Keratinocyte (primary cell): ENCODE measurements at regions not wholly inside any gene's neighbourhood (a gene's known extent, or its start where the extent isn't known, plus 50 kb on each side); places are given as distances from the start of the nearest gene placed in this dataset.

Experiments
- DNase-seq: peaks from one replicate; pipeline ENCODE4 v3.0.0-alpha.2; 2011; ENCODE audit warnings: low read depth, missing footprints, low spot score
- FAIRE-seq: peaks from 2 replicates; lab custom pipeline; 2011; peaks lifted over from hg19 to GRCh38; lab: Jason Lieb, UNC
- H2AFZ ChIP-seq: 2 replicates; pipeline ENCODE4 v1.6.0; 2012; ENCODE audit warnings: low read length, control low read depth, inconsistent platforms; ENCODE audit not compliant: control insufficient read depth
- H3K27ac ChIP-seq: 2 replicates; pipeline ENCODE4 v1.5.1; 2011; ENCODE audit warnings: low read length; ENCODE audit not compliant: control insufficient read depth, insufficient read depth
- H3K27me3 ChIP-seq: 3 replicates; pipeline ENCODE4 v1.6.0; 2011; ENCODE audit warnings: low read length; ENCODE audit not compliant: control insufficient read depth, insufficient read depth; ENCODE audit errors: extremely low read depth
- H3K36me3 ChIP-seq, 2 experiments: 2 replicates in 1 of 2; 3 replicates in 1 of 2; pipeline ENCODE4 v1.5.1; 2011; ENCODE audit warnings: low read length in 2 of 2, mild to moderate bottlenecking in 1 of 2; ENCODE audit not compliant: control insufficient read depth in 2 of 2, insufficient read depth in 2 of 2; ENCODE audit errors: extremely low read depth in 1 of 2
- H3K4me1 ChIP-seq: 3 replicates; pipeline ENCODE4 v1.5.1; 2011; ENCODE audit warnings: low read length; ENCODE audit not compliant: control insufficient read depth, insufficient read depth; ENCODE audit errors: extremely low read depth
- H3K4me2 ChIP-seq: 3 replicates; pipeline ENCODE4 v1.6.0; 2011; ENCODE audit warnings: low read depth, low read length; ENCODE audit not compliant: control insufficient read depth, insufficient read depth; ENCODE audit errors: extremely low read depth
- H3K4me3 ChIP-seq, 3 experiments: fragments of 200-600 bp in 1 of 3; sonication (generic) in 1 of 3; 2 replicates in 2 of 3; 3 replicates in 1 of 3; pipeline ENCODE4 v1.5.1; 2011 to 2016; ENCODE audit warnings: low read length in 3 of 3, mild to moderate bottlenecking in 3 of 3, control low read depth in 2 of 3, inconsistent platforms in 1 of 3, low read depth in 1 of 3, mixed read lengths in 1 of 3, mixed run types in 1 of 3, moderate library complexity in 1 of 3; ENCODE audit not compliant: control insufficient read depth in 2 of 3, insufficient read depth in 2 of 3; ENCODE audit errors: extremely low read depth in 1 of 3
- H3K79me2 ChIP-seq: 2 replicates; pipeline ENCODE4 v1.6.0; 2012; ENCODE audit warnings: low read length; ENCODE audit not compliant: control insufficient read depth, insufficient read depth
- H3K9ac ChIP-seq: 3 replicates; pipeline ENCODE4 v1.6.0; 2011; ENCODE audit warnings: low read length; ENCODE audit not compliant: control insufficient read depth, insufficient read depth; ENCODE audit errors: extremely low read depth
- H3K9me1 ChIP-seq: 3 replicates; pipeline ENCODE4 v1.6.0; 2011; ENCODE audit warnings: low read length; ENCODE audit not compliant: control insufficient read depth, insufficient read depth; ENCODE audit errors: extremely low read depth
- H3K9me3 ChIP-seq: 2 replicates; pipeline ENCODE4 v1.5.1; 2012; ENCODE audit warnings: low read depth, low read length; ENCODE audit not compliant: control insufficient read depth
- H4K20me1 ChIP-seq: 3 replicates; pipeline ENCODE4 v1.6.0; 2011; ENCODE audit warnings: low read length; ENCODE audit not compliant: control insufficient read depth, insufficient read depth; ENCODE audit errors: extremely low read depth
- EZH2 ChIP-seq: IDR thresholded peaks from one replicate; pipeline ENCODE4 v1.6.1; 2012; ENCODE audit warnings: inconsistent platforms, mild to moderate bottlenecking, low read length, moderate library complexity
- dilution Hi-C: fragments of 300-500 bp; cut with MboI; formaldehyde crosslinking; loops from one replicate; pipeline ENCODE4 v1.7.0; 2020; ENCODE audit warnings: low sequenced_read_pairs; ENCODE audit not compliant: extremely low pct_ligation_motif_present
- TF ChIP-seq, protein P1 (sequence below), 3 experiments: IDR thresholded peaks in 1 of 3; conservative IDR thresholded peaks in 1 of 3; optimal IDR thresholded peaks in 1 of 3; 2 replicates in 2 of 3; 3 replicates in 1 of 3; pipeline versions ENCODE3 to v1.5.1; 2011; ENCODE audit warnings: low read length in 3 of 3, mild to moderate bottlenecking in 3 of 3, moderate library complexity in 2 of 3, control low read depth in 1 of 3, inconsistent platforms in 1 of 3; ENCODE audit not compliant: insufficient read depth in 2 of 3; ENCODE audit errors: extremely low read depth in 1 of 3

DNA sequence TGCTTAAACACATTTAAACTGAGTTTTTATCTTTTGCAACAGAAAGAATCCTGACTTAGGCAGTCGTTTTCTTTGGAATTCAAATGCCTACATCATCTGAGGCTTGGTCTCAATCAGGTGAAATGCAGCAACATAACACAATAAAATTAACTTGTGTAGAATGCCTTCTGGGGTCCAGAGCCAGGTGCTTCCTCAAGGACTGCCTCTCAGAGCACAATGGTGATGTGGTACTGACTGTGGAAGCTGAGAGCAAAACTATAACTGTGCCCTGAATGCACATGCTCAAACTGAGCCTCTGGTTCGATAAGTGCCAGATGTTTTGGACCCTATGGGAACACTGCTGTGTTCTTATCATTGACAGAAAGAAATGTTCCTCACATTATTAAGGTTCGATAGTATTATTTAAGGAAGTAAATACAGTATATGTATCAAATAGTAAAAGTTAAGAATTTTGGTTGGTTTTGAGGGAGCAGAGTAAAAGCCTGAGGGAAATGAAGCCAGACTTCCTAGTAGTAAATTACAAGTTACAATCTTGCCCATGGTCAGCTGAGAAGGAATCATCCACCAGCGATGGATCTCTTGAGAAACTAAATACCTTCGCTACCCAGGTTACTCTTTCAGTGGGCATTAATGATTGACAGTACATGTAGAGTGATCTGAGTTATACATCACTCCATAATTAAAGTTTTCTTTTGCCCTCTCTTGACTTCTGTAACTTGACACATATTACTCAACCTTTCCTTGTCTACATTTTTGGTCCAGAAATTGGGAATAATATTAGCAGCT lies 122.9 kb upstream of the ATP2B1 start:
- Histone ChIP-seq H3K9me3 (no peaks in the 10 kb centered on the region), H3K4me1 (peaks cover 10% of the 10 kb centered on the region), H3K9me1 (no peaks in the 10 kb centered on the region), H3K4me2 (no peak overlapping the region), H3K4me3 (no peak overlapping the region), H3K9ac (no peak overlapping the region), H3K79me2 (no peaks in the 10 kb centered on the region), H3K27ac (no peak overlapping the region), H3K36me3 (no peaks in the 10 kb centered on the region), H3K27me3 (no peaks in the 10 kb centered on the region), H2AFZ (no peak overlapping the region), H4K20me1 (no peaks in the 10 kb centered on the region)
- no peak for FAIRE-seq
- no peak for DNase-seq
- dilution Hi-C loops = no loop called here
- TF ChIP-seq, protein P1, sequence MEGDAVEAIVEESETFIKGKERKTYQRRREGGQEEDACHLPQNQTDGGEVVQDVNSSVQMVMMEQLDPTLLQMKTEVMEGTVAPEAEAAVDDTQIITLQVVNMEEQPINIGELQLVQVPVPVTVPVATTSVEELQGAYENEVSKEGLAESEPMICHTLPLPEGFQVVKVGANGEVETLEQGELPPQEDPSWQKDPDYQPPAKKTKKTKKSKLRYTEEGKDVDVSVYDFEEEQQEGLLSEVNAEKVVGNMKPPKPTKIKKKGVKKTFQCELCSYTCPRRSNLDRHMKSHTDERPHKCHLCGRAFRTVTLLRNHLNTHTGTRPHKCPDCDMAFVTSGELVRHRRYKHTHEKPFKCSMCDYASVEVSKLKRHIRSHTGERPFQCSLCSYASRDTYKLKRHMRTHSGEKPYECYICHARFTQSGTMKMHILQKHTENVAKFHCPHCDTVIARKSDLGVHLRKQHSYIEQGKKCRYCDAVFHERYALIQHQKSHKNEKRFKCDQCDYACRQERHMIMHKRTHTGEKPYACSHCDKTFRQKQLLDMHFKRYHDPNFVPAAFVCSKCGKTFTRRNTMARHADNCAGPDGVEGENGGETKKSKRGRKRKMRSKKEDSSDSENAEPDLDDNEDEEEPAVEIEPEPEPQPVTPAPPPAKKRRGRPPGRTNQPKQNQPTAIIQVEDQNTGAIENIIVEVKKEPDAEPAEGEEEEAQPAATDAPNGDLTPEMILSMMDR (optimal IDR thresholded peaks at IDR 0.05 in 1 of 3, IDR thresholded peaks at IDR 0.05 in 1 of 3, conservative IDR thresholded peaks at IDR 0.05 in 1 of 3; ENCODE audit: extremely low read depth in 1 of 3, insufficient read depth in 2 of 3, low read length in 3 of 3) = no peak
- no peak for TF ChIP-seq EZH2

DNA sequence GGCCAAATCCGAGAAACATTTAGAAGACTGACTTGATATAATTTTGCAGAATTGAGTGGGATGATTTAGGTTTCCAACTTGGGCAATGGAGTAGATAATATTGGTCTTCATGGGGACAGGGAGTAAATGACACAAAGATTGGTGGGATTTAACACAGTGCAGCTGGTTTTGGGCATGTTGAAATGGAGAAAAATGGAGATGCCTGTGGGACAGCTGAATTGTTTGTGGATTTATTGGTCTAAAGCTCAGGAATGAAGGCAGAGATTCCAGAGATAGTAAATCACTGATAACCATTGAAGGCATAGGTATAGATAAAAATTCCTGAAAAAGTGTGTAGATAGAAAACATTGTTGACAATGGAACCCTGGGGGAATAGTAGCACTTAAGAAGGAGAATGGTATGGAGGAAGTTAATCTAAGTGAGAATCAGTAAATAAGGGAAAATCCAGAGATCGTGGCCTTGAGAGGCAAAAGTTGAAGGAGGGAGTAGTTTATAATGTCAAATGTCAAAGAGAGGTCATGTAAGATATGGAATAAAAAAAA lies 120.9 kb upstream of the ATP2B1 start:
- no peaks in the 10 kb centered on the region for H4K20me1 ChIP-seq
- dilution Hi-C loops = no loop called here
- H3K4me3 ChIP-seq = no peak overlapping the region
- no peaks in the 10 kb centered on the region for H3K27me3 ChIP-seq
- H2AFZ ChIP-seq = no peak overlapping the region
- no peaks in the 10 kb centered on the region for H3K9me1 ChIP-seq
- H3K79me2 ChIP-seq = no peaks in the 10 kb centered on the region
- no peak overlapping the region for H3K4me2 ChIP-seq
- H3K9me3 ChIP-seq = no peaks in the 10 kb centered on the region
- H3K4me1 ChIP-seq = peaks cover 17% of the 10 kb centered on the region
- FAIRE-seq = no peak
- no peak for TF ChIP-seq EZH2
- TF ChIP-seq, protein P1 (optimal IDR thresholded peaks at IDR 0.05 in 1 of 3, IDR thresholded peaks at IDR 0.05 in 1 of 3, conservative IDR thresholded peaks at IDR 0.05 in 1 of 3; ENCODE audit: extremely low read depth in 1 of 3, insufficient read depth in 2 of 3, low read length in 3 of 3) = no peak
- H3K27ac ChIP-seq = no peak overlapping the region
- DNase-seq = no peak
- H3K9ac ChIP-seq = no peak overlapping the region
- no peaks in the 10 kb centered on the region for H3K36me3 ChIP-seq
